IgD-negative memory B cell (primary cell): ENCODE measurements at regions not wholly inside any gene's neighbourhood (a gene's known extent, or its start where the extent isn't known, plus 50 kb on each side); places are given as distances from the start of the nearest gene placed in this dataset.

Source experiments
- H3K27ac Mint-ChIP-seq, 3 donors: one replicate each; pipeline ENCODE4 v1.8.0; 2020 to 2022; ENCODE audit warnings: mild to moderate bottlenecking in 3 of 3, mixed read lengths in 3 of 3, moderate library complexity in 1 of 3
- H3K27me3 Mint-ChIP-seq: one replicate; pipeline ENCODE4 v1.8.0; 2021; ENCODE audit warnings: mixed read lengths
- H3K36me3 Mint-ChIP-seq: one replicate; pipeline ENCODE4 v1.8.0; 2020; ENCODE audit warnings: mild to moderate bottlenecking, mixed read lengths
- H3K4me1 Mint-ChIP-seq, 3 donors: one replicate each; pipeline ENCODE4 v1.8.0; 2020 to 2022; ENCODE audit warnings: mixed read lengths in 3 of 3, mild to moderate bottlenecking in 1 of 3
- H3K4me3 Mint-ChIP-seq, 4 donors: one replicate each; pipeline ENCODE4 v1.8.0; 2020 to 2022; ENCODE audit warnings: mild to moderate bottlenecking in 4 of 4, mixed read lengths in 4 of 4, moderate library complexity in 3 of 4
- H3K9me3 Mint-ChIP-seq, 3 donors: one replicate each; pipeline ENCODE4 v1.8.0; 2020 to 2021; ENCODE audit warnings: mixed read lengths in 3 of 3, mild to moderate bottlenecking in 1 of 3

DNA sequence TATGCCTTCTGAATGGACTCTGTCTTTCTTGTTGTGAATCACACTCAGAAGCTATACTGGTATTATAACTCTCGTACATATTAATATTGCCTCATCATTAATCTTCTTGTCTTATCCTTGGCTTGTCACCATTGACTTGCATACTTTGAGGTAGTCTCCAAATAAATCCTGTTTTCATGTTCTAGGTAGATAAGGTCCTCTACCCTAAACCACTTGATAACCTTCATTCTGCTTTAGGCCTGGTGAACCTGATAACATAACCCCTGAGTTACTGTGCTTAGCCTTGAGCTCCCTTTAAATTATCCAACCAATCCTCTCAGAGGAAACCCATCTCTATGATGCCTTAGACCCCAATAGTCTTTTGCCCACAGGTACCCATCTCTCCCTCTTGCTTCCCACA, 1162.3 kb downstream of the SLITRK1 start:
- Mint-ChIP-seq H3K36me3 (no peaks in the 10 kb centered on the region), H3K9me3 (peaks cover 0 to 6% (median 4%) of the 10 kb centered on the region in 3 donors), H3K27ac (peak overlapping the region in 1 of 3 donors; percentile 62), H3K27me3 (no peaks in the 10 kb centered on the region), H3K4me1 (no peaks in the 10 kb centered on the region), H3K4me3 (no peak overlapping the region)

DNA sequence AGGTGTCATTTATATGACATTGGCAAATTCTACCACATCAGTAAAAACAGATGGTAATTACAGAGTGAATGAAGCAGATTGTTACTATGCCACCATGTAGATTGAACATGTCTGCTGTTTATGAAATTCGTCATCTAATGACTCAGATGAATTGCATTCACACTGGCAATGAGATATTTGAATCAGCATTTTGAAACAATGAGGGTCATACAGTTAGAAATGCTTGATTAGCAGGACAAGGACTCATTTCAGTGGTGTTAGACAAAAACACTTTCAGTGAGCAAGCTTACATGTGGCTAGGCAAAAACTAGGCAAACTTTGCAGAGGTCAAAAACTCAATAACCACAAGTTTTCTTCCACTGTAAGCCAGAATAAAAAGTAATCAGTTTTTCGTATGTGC, 1165.0 kb downstream of the SLITRK1 start:
- Mint-ChIP-seq H3K36me3 (no peaks in the 10 kb centered on the region), H3K9me3 (peaks cover 0 to 4% (median 4%) of the 10 kb centered on the region in 3 donors)

DNA sequence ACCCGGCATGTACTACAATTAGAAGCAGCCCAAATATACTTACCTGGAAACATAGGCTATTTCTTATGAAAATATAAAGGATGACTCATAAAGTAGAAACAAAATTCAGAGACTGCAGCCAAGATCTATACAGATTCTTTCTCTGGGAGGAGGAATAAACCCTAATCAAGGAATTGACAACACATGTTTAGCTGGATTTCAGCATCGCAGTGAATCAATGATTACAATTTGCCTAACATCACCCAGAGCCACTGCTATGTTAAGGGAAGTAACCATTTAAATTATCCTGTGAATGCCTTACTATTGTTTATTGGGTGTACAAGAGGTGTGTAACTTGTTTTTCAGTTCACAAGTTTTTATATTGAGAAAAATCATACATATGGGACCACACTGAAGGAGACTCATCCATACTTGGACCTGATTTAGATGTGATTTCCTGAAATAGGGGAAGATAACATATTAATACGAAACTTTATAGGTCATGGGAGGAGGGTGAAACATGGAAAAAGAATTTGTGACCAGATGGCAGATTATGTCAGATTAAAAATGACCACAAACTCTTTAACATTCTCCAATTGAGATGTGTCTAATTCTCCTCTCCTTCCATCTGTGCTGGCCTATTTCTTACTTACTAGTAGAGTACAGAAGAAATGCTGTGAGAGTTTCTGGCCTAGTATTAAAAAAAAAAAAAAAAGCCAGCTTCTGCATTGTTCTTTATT, 1168.4 kb downstream of the SLITRK1 start:
- Mint-ChIP-seq H3K36me3 (no peaks in the 10 kb centered on the region), H3K4me3 (no peak overlapping the region), H3K9me3 (peaks cover 0 to 4% (median 4%) of the 10 kb centered on the region in 3 donors), H3K4me1 (no peaks in the 10 kb centered on the region), H3K27ac (no peak overlapping the region), H3K27me3 (no peaks in the 10 kb centered on the region)

More for the DNA sequence above, 1165.0 kb downstream of the SLITRK1 start:
- Mint-ChIP-seq H3K27ac (no peak overlapping the region), H3K4me3 (no peak overlapping the region), H3K4me1 (no peaks in the 10 kb centered on the region), H3K27me3 (no peaks in the 10 kb centered on the region)

DNA sequence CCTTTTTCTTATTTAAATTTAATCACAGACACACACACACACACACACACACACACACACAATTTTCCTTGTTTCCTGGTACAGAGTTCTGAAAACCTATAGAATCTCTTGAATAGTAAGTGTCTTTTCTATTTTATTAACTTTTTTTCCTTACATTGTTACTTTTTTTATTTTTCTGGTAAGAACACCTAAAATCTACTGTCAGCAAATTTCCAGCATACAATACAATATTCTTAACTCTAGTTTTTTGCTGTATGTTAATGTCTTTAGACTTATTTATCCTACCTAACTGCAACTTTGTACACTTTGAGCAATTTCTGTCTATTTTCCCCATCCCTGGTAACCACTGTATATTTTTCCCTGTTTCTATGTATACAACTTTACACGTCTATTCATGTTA, 1179.8 kb downstream of the SLITRK1 start:
- no peaks in the 10 kb centered on the region for H3K27me3 Mint-ChIP-seq
- no peaks in the 10 kb centered on the region for H3K36me3 Mint-ChIP-seq
- H3K9me3 Mint-ChIP-seq, result peaks cover 0 to 3% (median 0%) of the 10 kb centered on the region in 3 donors
- H3K27ac Mint-ChIP-seq, result no peak overlapping the region
- H3K4me1 Mint-ChIP-seq, result no peaks in the 10 kb centered on the region
- no peak overlapping the region for H3K4me3 Mint-ChIP-seq

DNA sequence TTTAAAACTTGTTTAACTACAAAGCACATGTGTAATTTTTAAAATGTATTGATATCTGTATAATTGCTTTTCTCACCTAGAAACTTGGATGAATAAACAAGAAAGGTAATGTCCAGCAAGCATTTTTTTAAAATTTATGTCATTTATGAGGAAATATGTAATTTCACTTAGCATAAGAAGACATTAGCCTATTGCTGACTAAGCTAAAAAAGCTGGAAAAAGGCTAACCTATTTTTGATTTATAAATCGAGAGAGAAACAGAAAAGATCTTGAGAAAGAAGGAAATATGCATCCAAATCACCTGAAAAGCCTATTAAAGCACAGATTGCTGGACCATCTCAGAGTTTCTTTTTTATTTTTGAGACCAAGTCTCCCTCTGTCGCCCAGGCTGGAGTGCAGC, 1181.3 kb downstream of the SLITRK1 start:
- no peaks in the 10 kb centered on the region for H3K36me3 Mint-ChIP-seq
- no peaks in the 10 kb centered on the region for H3K27me3 Mint-ChIP-seq
- no peak overlapping the region for H3K4me3 Mint-ChIP-seq
- no peak overlapping the region for H3K27ac Mint-ChIP-seq
- H3K9me3 Mint-ChIP-seq, result no peaks in the 10 kb centered on the region
- H3K4me1 Mint-ChIP-seq, result no peaks in the 10 kb centered on the region

DNA sequence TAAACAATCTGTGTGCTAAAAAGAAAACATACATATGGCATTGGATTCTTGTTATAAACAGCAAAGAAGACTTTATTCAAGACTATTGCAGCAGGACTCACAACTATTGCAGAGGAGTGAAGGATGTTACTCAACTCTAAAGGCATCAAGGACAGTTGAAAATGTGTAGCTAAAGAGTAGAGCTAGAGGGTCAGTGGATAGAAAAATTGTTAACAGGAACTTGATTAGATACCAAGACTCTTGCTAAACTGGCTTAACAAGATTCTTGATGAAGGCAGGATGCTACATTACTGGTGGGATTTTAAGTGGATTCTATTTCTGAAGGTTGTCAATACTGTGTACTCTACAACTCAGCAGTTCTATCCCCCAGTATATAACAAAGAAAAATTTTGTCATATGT, 1183.3 kb downstream of the SLITRK1 start:
- Mint-ChIP-seq H3K9me3 (no peaks in the 10 kb centered on the region), H3K36me3 (no peaks in the 10 kb centered on the region), H3K27me3 (no peaks in the 10 kb centered on the region), H3K4me1 (no peaks in the 10 kb centered on the region), H3K4me3 (no peak overlapping the region), H3K27ac (no peak overlapping the region)

DNA sequence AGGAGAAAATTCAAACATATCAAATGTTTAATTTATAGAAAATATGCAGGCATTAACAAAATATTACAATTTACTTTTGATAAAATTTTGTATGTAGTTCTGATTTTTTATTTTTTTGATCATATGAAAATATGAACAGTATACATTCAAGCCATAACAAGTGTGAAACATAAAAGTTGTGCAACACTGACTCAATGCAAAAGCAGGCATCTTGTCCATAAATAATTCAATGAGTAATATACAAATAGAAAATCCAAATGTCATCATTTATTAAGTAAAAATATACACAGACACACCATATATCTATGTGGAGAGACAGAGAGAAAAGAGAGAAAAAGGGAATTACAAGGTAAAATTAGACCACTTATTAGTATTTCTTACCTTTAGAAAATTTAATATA, 1183.9 kb downstream of the SLITRK1 start:
- H3K27me3 Mint-ChIP-seq, result no peaks in the 10 kb centered on the region
- no peaks in the 10 kb centered on the region for H3K4me1 Mint-ChIP-seq
- H3K27ac Mint-ChIP-seq, result no peak overlapping the region
- H3K36me3 Mint-ChIP-seq, result no peaks in the 10 kb centered on the region
- no peak overlapping the region for H3K4me3 Mint-ChIP-seq
- no peaks in the 10 kb centered on the region for H3K9me3 Mint-ChIP-seq

DNA sequence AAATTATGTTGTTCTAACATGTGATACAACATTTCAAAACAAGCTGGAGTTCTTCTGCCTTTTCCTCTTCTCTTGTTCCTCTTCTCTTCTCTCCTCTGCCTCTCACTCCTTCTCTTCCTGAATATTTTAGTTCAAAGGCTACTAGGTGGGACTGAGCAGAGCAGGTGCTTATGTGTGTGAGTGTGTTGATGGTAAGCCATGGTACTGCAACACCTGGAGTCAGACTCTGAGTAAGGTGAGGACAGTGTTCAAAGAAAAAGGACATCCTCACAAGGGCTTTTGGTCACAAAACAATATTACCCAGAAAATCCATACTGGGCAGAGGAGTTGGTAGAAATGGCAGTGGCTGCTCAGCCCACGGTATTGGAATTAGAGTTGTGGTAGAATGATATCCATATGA, 1188.7 kb downstream of the SLITRK1 start:
- H3K9me3 Mint-ChIP-seq, result no peaks in the 10 kb centered on the region
- no peaks in the 10 kb centered on the region for H3K36me3 Mint-ChIP-seq
- H3K4me1 Mint-ChIP-seq, result peaks cover 7 to 9% (median 9%) of the 10 kb centered on the region in 3 donors
- H3K4me3 Mint-ChIP-seq, result no peak overlapping the region
- H3K27me3 Mint-ChIP-seq, result no peaks in the 10 kb centered on the region
- H3K27ac Mint-ChIP-seq, result no peak overlapping the region

DNA sequence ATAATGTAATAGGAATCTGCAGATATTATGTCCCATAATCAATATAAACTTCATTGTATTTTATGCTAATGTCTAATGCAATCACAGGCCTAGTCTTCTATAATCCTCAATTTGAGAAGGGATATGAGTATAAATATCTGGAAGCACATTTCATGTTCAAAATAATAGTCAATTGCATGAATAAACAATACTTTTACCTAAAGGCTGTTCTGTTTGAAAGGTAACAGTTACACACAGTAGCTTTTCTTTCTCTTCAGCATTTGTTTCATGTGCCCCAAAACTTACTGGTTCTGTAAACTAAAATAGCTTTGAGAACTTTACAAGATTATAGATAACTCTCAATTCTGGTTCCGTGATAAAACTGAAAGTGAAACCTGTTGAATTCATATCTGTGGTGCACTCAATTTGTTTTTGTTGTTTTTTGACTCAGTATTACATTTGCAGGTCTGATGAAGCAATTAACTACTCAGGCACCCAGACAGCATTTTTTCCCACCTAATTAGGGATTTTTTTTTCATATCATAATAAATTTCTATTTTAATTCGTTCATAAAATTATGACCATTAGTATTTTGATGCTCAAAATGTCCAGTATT, 1193.8 kb downstream of the SLITRK1 start:
- peaks cover 0 to 4% (median 0%) of the 10 kb centered on the region in 3 donors for H3K9me3 Mint-ChIP-seq
- no peaks in the 10 kb centered on the region for H3K27me3 Mint-ChIP-seq
- no peaks in the 10 kb centered on the region for H3K36me3 Mint-ChIP-seq
- H3K4me3 Mint-ChIP-seq, result peak overlapping the region in 3 of 4 donors; percentile 39 to 80 (median 61)
- no peak overlapping the region for H3K27ac Mint-ChIP-seq
- peaks cover 10 to 19% (median 14%) of the 10 kb centered on the region in 3 donors for H3K4me1 Mint-ChIP-seq

DNA sequence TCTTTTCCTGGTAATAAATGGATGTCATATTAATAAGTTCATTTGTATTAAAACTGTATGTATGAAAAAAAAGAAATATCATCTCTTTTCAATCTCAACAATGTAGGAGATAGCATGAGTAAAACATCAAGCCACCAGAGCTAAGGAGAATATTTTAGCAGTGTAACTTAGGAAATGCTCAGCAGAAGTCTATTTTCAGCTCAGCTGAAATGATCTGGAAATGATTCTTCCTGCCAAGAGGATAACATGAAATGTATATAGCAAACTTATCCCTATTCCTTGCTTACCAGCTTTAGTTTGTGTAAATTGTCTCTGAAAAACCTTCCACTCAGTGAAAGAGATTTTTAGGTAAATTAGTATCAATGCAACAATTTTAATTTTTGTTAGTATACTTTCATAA, 1194.4 kb downstream of the SLITRK1 start:
- H3K27ac Mint-ChIP-seq, result no peak overlapping the region
- peaks cover 0 to 8% (median 0%) of the 10 kb centered on the region in 3 donors for H3K9me3 Mint-ChIP-seq
- peaks cover 10 to 19% (median 14%) of the 10 kb centered on the region in 3 donors for H3K4me1 Mint-ChIP-seq
- H3K27me3 Mint-ChIP-seq, result no peaks in the 10 kb centered on the region
- no peaks in the 10 kb centered on the region for H3K36me3 Mint-ChIP-seq
- no peak overlapping the region for H3K4me3 Mint-ChIP-seq

DNA sequence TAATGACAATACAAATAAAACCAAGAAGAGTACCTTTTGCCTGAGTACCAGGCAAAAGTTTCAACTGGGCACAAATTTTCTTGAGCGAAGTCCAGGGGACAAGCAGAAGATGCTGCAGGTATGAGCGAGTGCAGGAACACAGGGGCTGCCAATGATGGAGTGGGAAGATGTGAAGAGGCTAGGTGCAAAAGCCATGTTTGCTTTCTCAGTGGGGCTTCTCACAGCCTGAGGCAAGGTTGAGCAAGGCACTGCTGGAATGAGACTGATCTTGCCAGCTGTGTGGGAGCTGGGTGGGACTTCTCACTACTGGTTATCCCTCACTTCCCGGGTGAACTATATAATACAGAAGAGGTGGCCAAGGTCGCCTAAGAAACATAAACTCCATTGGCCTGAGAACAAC, 1200.7 kb downstream of the SLITRK1 start:
- H3K36me3 Mint-ChIP-seq, result no peaks in the 10 kb centered on the region
- no peak overlapping the region for H3K27ac Mint-ChIP-seq
- H3K9me3 Mint-ChIP-seq, result peaks cover 0 to 8% (median 0%) of the 10 kb centered on the region in 3 donors
- no peaks in the 10 kb centered on the region for H3K27me3 Mint-ChIP-seq
- H3K4me1 Mint-ChIP-seq, result no peaks in the 10 kb centered on the region
- H3K4me3 Mint-ChIP-seq, result no peak overlapping the region

DNA sequence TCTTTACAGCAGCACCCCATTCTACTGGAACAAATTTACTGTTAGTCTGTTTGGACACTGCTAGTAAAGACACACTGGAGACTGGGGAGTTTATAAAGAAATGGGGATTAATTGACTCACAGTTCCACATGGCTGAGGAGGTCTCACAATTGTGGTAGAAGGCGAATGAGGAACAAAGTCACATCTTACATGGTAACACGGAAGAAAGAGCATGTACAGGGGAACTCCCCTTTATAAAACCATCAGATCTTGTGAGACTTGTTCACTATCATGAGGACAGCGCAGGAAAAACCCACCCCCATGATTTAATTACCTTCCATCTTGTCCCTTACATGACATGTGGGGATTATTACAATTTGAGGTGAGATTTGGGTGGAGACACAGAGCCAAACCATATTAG, 1204.2 kb downstream of the SLITRK1 start:
- H3K9me3 Mint-ChIP-seq, result peaks cover 0 to 4% (median 0%) of the 10 kb centered on the region in 3 donors
- H3K27me3 Mint-ChIP-seq, result no peaks in the 10 kb centered on the region
- H3K27ac Mint-ChIP-seq, result no peak overlapping the region
- H3K36me3 Mint-ChIP-seq, result no peaks in the 10 kb centered on the region
- H3K4me3 Mint-ChIP-seq, result no peak overlapping the region
- H3K4me1 Mint-ChIP-seq, result no peaks in the 10 kb centered on the region

DNA sequence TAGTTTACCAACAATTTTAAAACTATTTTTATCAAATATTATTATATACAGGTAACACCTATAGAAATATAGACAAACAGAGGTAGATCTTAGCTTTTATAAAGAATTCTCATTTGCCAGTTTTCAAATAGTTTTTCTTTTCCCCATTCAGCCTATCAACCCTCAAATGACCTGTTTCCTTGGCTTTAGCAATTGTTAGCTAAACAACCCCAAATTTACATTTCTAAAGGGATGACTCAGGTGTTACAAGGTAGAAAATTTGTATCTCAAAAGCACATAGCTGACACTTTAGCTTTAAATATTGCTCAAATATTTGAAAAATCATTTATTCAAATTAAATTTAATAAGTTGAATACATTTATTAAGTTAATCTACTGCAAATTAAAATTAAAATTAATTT, 1207.2 kb downstream of the SLITRK1 start:
- Mint-ChIP-seq H3K27me3 (no peaks in the 10 kb centered on the region), H3K4me1 (no peaks in the 10 kb centered on the region), H3K36me3 (no peaks in the 10 kb centered on the region), H3K4me3 (no peak overlapping the region), H3K9me3 (peaks cover 0 to 4% (median 2%) of the 10 kb centered on the region in 3 donors), H3K27ac (no peak overlapping the region)

DNA sequence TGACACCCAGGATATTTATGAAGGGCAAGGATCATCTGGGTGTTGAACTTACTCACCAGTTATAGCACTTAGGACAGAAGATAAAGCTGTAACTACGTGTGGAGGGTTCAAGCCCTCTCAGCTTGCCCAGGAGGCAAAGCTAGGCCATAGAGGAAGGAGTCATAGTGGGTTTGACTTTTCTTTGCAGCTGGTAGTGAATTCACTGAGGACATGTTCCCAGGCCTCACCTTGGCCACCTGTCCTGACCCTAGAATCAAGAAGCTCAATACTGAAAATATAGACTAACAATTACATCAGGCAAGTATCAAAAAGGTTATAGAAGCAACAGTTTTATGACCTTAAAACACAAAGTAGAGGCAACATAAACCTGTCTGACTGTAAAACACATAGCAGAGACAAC, 1207.7 kb downstream of the SLITRK1 start:
- Mint-ChIP-seq H3K4me1 (no peaks in the 10 kb centered on the region), H3K4me3 (no peak overlapping the region), H3K36me3 (no peaks in the 10 kb centered on the region), H3K9me3 (peaks cover 0 to 4% (median 2%) of the 10 kb centered on the region in 3 donors), H3K27ac (no peak overlapping the region), H3K27me3 (no peaks in the 10 kb centered on the region)

DNA sequence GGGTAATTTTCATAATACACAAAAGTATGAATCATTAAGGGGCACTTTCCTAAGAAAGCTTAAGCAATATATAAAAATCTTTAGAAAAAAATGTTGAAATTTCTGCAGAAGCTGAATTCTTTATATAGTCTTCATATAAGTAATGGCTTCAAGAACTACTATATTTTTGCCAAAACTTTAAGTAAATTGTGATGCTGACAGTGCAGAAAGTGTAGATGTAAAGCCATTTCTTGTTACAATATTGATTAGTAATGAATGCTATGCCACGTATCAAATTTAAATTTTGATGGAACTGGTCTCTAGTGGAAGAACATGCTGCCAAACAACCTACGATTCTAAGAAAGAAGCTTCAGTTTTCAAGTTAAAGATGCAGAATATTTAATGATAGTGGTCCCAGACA, 1210.0 kb downstream of the SLITRK1 start:
- no peak overlapping the region for H3K27ac Mint-ChIP-seq
- H3K4me1 Mint-ChIP-seq, result no peaks in the 10 kb centered on the region
- no peaks in the 10 kb centered on the region for H3K36me3 Mint-ChIP-seq
- no peak overlapping the region for H3K4me3 Mint-ChIP-seq
- peaks cover 0 to 4% (median 2%) of the 10 kb centered on the region in 3 donors for H3K9me3 Mint-ChIP-seq
- no peaks in the 10 kb centered on the region for H3K27me3 Mint-ChIP-seq

DNA sequence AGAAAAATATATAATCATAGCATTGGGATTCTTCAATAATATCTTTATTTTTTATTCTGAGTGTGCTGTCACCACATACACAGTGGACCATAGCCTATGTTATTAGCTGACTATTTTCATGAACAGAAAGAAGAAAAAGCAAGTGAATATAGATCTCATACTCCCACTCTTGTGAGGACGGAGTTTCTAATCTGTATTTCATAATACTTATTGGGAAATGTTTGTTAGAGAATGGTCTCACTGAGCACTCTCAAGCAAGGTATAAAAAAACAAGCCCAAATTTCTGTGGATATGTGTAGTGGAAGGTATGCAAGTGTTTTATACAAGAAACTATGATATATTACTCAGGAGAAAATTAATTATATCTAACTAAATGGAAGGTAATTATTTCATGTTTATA, 1218.1 kb downstream of the SLITRK1 start:
- Mint-ChIP-seq H3K27ac (no peak overlapping the region), H3K4me1 (no peaks in the 10 kb centered on the region), H3K9me3 (no peaks in the 10 kb centered on the region)

More for the DNA sequence above, 1218.1 kb downstream of the SLITRK1 start:
- Mint-ChIP-seq H3K27me3 (no peaks in the 10 kb centered on the region), H3K36me3 (no peaks in the 10 kb centered on the region), H3K4me3 (no peak overlapping the region)
